BLaER1 treated with 17β-estradiol and CSF1 and Interleukin-3, amounts not matched to agents 10 nM and 100 nM (cell line): ENCODE measurements at regions not wholly inside any gene's neighbourhood (a gene's known extent, or its start where the extent isn't known, plus 50 kb on each side); places are given as distances from the start of the nearest gene placed in this dataset.

Experiments used
- H3K27ac ChIP-seq, 11 experiments: shearing (Covaris generic); formaldehyde crosslinking; 2 replicates each; pipeline ENCODE4 v1.8.1; 2022
- H3K27me3 ChIP-seq, 11 experiments: shearing (Covaris generic); formaldehyde crosslinking; 2 replicates each; pipeline ENCODE4 v1.8.1; 2022
- H3K36me3 ChIP-seq, 11 experiments: shearing (Covaris generic); formaldehyde crosslinking; 2 replicates each; pipeline ENCODE4 v1.8.1; 2022
- H3K4me1 ChIP-seq, 10 experiments: shearing (Covaris generic); formaldehyde crosslinking; 2 replicates each; pipeline ENCODE4 v1.8.1; 2022
- H3K4me2 ChIP-seq, 11 experiments: shearing (Covaris generic); formaldehyde crosslinking; 2 replicates each; pipeline ENCODE4 v1.8.1; 2022
- H3K4me3 ChIP-seq, 10 experiments: shearing (Covaris generic); formaldehyde crosslinking; 2 replicates each; pipeline ENCODE4 v1.8.1; 2022
- H3K9ac ChIP-seq, 11 experiments: shearing (Covaris generic); formaldehyde crosslinking; 2 replicates each; pipeline ENCODE4 v1.8.1; 2022
- H3K9me3 ChIP-seq, 11 experiments: shearing (Covaris generic); formaldehyde crosslinking; replicated peaks in 1 of 11; 2 replicates each; pipeline ENCODE4 v1.8.1; 2022
- H4K20me1 ChIP-seq, 11 experiments: shearing (Covaris generic); formaldehyde crosslinking; 2 replicates each; pipeline ENCODE4 v1.8.1; 2022
- Cebpa-rat ChIP-seq, 11 experiments: shearing (Covaris generic); IDR thresholded peaks; 2 replicates each; pipeline ENCODE4 v1.8.1; 2022

GRCh38 chr3:182620723-182621434 lies 172.4 kb upstream of the ATP11B start:
- no peaks in the 10 kb centered on the region for H3K27me3 ChIP-seq
- H3K4me3 ChIP-seq, result no peak overlapping the region
- no peak for TF ChIP-seq Cebpa-rat (IDR thresholded peaks at IDR 0.05)
- H3K27ac ChIP-seq, result no peak overlapping the region
- H3K36me3 ChIP-seq, result no peaks in the 10 kb centered on the region
- H4K20me1 ChIP-seq, result no peaks in the 10 kb centered on the region; a peak in 1 of 22 replicates
- peaks cover 0 to 13% (median 8%) of the 10 kb centered on the region in 11 experiments; a peak in 7 of 22 replicates for H3K9me3 ChIP-seq
- H3K4me2 ChIP-seq, result peak overlapping the region in 6 of 11 experiments; percentile 1 to 50 (median 18); a peak in 7 of 22 replicates
- H3K4me1 ChIP-seq, result peaks cover 0 to 12% (median 6%) of the 10 kb centered on the region in 10 experiments; a peak in 11 of 20 replicates
- H3K9ac ChIP-seq, result no peak overlapping the region

- TF ChIP-seq Cebpa-rat (IDR thresholded peaks at IDR 0.05), result no peak
- peaks cover 0 to 13% (median 8%) of the 10 kb centered on the region in 11 experiments; a peak in 7 of 22 replicates for H3K9me3 ChIP-seq
- no peak overlapping the region for H3K4me3 ChIP-seq
- H3K4me1 ChIP-seq, result peaks cover 0 to 20% (median 13%) of the 10 kb centered on the region in 10 experiments; a peak in 14 of 20 replicates
- H4K20me1 ChIP-seq, result no peaks in the 10 kb centered on the region
- H3K9ac ChIP-seq, result no peak overlapping the region
- no peaks in the 10 kb centered on the region for H3K27me3 ChIP-seq
- no peaks in the 10 kb centered on the region for H3K36me3 ChIP-seq
- peak overlapping the region in 6 of 11 experiments; percentile 1 to 50 (median 18); a peak in 7 of 22 replicates for H3K4me2 ChIP-seq
- no peak overlapping the region for H3K27ac ChIP-seq
Observed at GRCh38 chr3:182621435-182622240, 171.7 kb upstream of the ATP11B start.

DNA sequence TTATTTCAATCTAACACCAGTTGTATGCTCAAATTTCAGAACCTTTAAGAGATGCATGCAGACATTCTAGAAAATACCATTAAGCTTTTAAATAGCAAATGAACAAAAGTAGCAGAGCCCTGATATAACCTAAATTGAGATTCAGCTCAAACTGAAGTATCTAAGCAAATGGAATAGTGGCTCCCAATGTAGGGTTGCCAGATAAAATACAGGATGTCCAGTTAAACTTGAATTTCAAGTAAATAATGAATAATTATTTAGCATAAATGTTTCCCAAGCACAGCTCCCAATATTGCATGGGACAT lies 171.1 kb upstream of the ATP11B start:
- Histone ChIP-seq H3K4me3 (no peak overlapping the region), H3K4me2 (no peak overlapping the region)
- TF ChIP-seq Cebpa-rat (IDR thresholded peaks at IDR 0.05), result no peak

DNA sequence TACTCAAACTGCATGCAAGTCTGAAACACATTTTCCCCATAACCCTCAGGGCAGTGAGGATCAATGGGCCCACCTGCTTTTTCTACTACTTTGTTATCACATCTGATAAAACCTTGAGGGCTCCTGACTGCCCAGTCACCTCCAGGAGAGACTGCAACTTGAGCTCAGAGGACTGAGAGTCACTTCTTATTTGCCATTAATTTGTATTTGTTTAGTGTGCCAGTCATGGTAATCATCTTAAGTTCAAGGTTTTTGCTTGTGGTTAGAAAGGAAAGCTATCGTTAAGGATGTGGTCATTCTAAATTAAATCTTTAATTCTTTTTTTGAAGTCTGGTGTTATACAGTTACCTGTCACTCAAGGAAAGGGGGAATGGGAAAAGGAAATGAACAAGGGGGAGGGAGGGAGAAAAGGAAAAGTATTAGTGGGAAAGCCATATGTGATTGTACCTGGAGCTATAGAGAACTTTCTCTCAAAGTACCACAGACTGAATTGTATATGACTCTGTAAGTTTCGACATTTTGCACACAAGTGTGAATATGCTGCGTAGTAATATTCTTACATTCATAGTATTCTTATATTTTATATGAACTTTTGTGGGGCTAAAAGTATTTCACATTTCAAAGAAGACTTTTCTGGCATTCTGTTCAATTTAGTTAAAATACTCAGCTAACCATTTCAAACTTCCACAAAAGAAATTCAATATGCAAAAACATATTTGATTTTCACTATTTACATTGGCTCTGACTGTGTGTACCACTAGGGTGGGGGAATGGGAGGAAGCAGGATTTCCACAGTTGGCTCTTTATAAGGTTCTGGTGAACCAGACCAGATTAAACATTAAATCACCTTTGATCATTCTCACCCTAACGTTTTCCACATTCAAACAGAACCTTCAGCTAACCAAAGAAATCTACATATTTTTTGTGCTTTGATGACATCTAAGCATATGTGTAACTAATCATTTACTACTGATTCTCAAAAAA lies 166.5 kb upstream of the ATP11B start:
- Histone ChIP-seq H3K4me3 (no peak overlapping the region), H3K4me2 (peak overlapping the region in 9 of 11 experiments; percentile 2 to 61 (median 46); a peak in 15 of 22 replicates), H3K9ac (no peak overlapping the region), H3K36me3 (no peaks in the 10 kb centered on the region), H3K27me3 (no peaks in the 10 kb centered on the region), H3K9me3 (peaks cover 0 to 13% (median 8%) of the 10 kb centered on the region in 11 experiments; a peak in 7 of 22 replicates), H3K27ac (no peak overlapping the region), H4K20me1 (no peaks in the 10 kb centered on the region), H3K4me1 (peaks cover 0 to 16% (median 13%) of the 10 kb centered on the region in 10 experiments; a peak in 13 of 20 replicates)
- TF ChIP-seq Cebpa-rat (IDR thresholded peaks at IDR 0.05), result no peak

More for the DNA sequence above, 171.1 kb upstream of the ATP11B start:
- Histone ChIP-seq H3K9me3 (peaks cover 0 to 13% (median 8%) of the 10 kb centered on the region in 11 experiments; a peak in 7 of 22 replicates), H3K27ac (no peak overlapping the region), H3K9ac (no peak overlapping the region), H4K20me1 (no peaks in the 10 kb centered on the region), H3K36me3 (no peaks in the 10 kb centered on the region), H3K4me1 (peaks cover 0 to 26% (median 18%) of the 10 kb centered on the region in 10 experiments; a peak in 14 of 20 replicates), H3K27me3 (no peaks in the 10 kb centered on the region)

DNA sequence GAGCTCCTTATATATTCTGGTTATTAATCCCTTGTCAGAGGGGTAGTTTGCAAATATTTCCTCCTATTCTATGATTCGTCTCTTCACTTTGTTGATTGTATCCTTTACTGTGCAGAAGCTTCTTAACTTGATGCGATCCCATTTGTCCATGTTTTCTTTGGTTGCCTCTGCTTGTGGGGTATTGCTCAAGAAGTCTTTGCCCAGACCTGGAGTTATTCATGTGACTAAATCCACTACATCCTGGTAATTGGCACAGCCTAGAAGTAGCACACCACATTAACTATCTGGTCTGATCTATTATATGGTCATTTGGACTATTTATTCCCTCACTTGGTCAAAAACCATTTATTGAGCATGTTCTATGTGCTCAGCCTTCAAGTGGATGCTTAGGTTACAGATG lies 164.8 kb upstream of the ATP11B start:
- TF ChIP-seq Cebpa-rat (IDR thresholded peaks at IDR 0.05), result no peak
- no peaks in the 10 kb centered on the region for H4K20me1 ChIP-seq
- H3K4me2 ChIP-seq, result no peak overlapping the region
- H3K27me3 ChIP-seq, result no peaks in the 10 kb centered on the region
- peaks cover 0 to 16% (median 13%) of the 10 kb centered on the region in 10 experiments; a peak in 13 of 20 replicates for H3K4me1 ChIP-seq
- H3K4me3 ChIP-seq, result no peak overlapping the region
- no peak overlapping the region for H3K9ac ChIP-seq
- peaks cover 0 to 13% (median 8%) of the 10 kb centered on the region in 11 experiments; a peak in 7 of 22 replicates for H3K9me3 ChIP-seq
- no peaks in the 10 kb centered on the region for H3K36me3 ChIP-seq
- no peak overlapping the region for H3K27ac ChIP-seq

GRCh38 chr3:182629521-182629920 lies 163.8 kb upstream of the ATP11B start:
- TF ChIP-seq Cebpa-rat (IDR thresholded peaks at IDR 0.05), result no peak

GRCh38 chr3:182631183-182632076 lies 161.9 kb upstream of the ATP11B start:
- Histone ChIP-seq H3K27me3 (no peaks in the 10 kb centered on the region), H4K20me1 (no peaks in the 10 kb centered on the region), H3K27ac (no peak overlapping the region), H3K4me3 (no peak overlapping the region), H3K9me3 (no peaks in the 10 kb centered on the region), H3K4me1 (peaks cover 0 to 10% (median 7%) of the 10 kb centered on the region in 10 experiments; a peak in 13 of 20 replicates), H3K36me3 (no peaks in the 10 kb centered on the region), H3K9ac (no peak overlapping the region), H3K4me2 (no peak overlapping the region)
- TF ChIP-seq Cebpa-rat (IDR thresholded peaks at IDR 0.05), result no peak

More at GRCh38 chr3:182629521-182629920, 163.8 kb upstream of the ATP11B start:
- Histone ChIP-seq H3K4me2 (no peak overlapping the region), H3K27ac (no peak overlapping the region), H3K9ac (no peak overlapping the region), H3K36me3 (no peaks in the 10 kb centered on the region), H3K27me3 (no peaks in the 10 kb centered on the region), H3K9me3 (peaks cover 0 to 13% (median 8%) of the 10 kb centered on the region in 11 experiments; a peak in 7 of 22 replicates), H4K20me1 (no peaks in the 10 kb centered on the region), H3K4me1 (peaks cover 0 to 16% (median 13%) of the 10 kb centered on the region in 10 experiments; a peak in 13 of 20 replicates), H3K4me3 (no peak overlapping the region)

- Histone ChIP-seq H3K36me3 (no peaks in the 10 kb centered on the region), H3K9me3 (no peaks in the 10 kb centered on the region), H3K9ac (no peak overlapping the region), H4K20me1 (no peaks in the 10 kb centered on the region), H3K27ac (no peak overlapping the region), H3K4me2 (no peak overlapping the region), H3K4me3 (no peak overlapping the region), H3K4me1 (peaks cover 0 to 3% (median 1%) of the 10 kb centered on the region in 10 experiments; a peak in 6 of 20 replicates), H3K27me3 (no peaks in the 10 kb centered on the region)
- no peak for TF ChIP-seq Cebpa-rat (IDR thresholded peaks at IDR 0.05)
Observed at GRCh38 chr3:182632077-182632393, 161.3 kb upstream of the ATP11B start.
